Chondrocyte (in vitro differentiated cells): ENCODE measurements at regions not wholly inside any gene's neighbourhood (a gene's known extent, or its start where the extent isn't known, plus 50 kb on each side); places are given as distances from the start of the nearest gene placed in this dataset.
"Not testable (repeated sequence)": the region's sequence is repeated elsewhere in the genome, so short reads cannot be mapped to it uniquely, and the experiment has no call there.

Source experiments
- DNase-seq: peaks from one replicate; pipeline ENCODE4 v3.0.0; 2021; ENCODE audit warnings: mixed read lengths, low spot score
- H3K27ac Mint-ChIP-seq: one replicate; pipeline ENCODE4 v1.8.0; 2021; ENCODE audit warnings: mild to moderate bottlenecking, moderate library complexity, mixed read lengths; ENCODE audit not compliant: unreplicated experiment
- H3K27me3 Mint-ChIP-seq: 2 replicates; pipeline ENCODE4 v1.8.0; 2021; ENCODE audit warnings: low read depth, mixed read lengths
- H3K36me3 Mint-ChIP-seq: 2 replicates; pipeline ENCODE4 v1.8.0; 2021; ENCODE audit warnings: low read depth, mixed read lengths
- H3K4me1 Mint-ChIP-seq: 2 replicates; pipeline ENCODE4 v1.8.0; 2021; ENCODE audit warnings: low read depth, mild to moderate bottlenecking, mixed read lengths
- H3K4me3 Mint-ChIP-seq: one replicate; pipeline ENCODE4 v1.8.0; 2021; ENCODE audit warnings: mild to moderate bottlenecking, moderate library complexity, mixed read lengths; ENCODE audit not compliant: unreplicated experiment
- H3K9me3 Mint-ChIP-seq: 2 replicates; pipeline ENCODE4 v1.8.0; 2021; ENCODE audit warnings: low read depth, mixed read lengths
- TF ChIP-seq, protein P1 (sequence below): fragments of 200-600 bp; sonication (generic); IDR thresholded peaks from 2 replicates; pipeline ENCODE4 v1.5.0; 2021; ENCODE audit warnings: antibody characterized with exemption, mild to moderate bottlenecking, moderate library complexity

DNA sequence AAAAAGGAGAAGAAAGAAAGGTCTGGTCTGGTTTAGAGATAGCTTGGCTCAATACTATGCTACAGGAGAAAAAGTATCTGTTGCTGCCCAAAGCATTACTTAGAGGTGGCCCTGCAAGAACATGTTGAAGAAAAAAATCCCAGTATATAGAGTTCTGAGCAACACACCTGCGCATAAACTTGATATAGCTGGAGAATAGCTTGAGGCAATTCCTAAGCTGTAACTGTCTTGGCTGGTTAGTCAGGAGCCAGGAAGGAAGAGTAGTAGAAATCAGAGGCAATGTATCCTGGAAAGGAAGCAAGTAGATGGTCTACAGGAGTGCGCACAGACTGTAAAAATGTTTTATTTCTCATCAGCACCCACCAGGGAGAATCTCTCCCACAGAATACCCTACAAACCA, 209.7 kb downstream of the SLITRK1 start:
- DNase-seq = no peak
- Mint-ChIP-seq H3K36me3 (no peaks in the 10 kb centered on the region), H3K27ac (no peak overlapping the region), H3K4me1 (no peaks in the 10 kb centered on the region), H3K27me3 (no peaks in the 10 kb centered on the region), H3K9me3 (no peaks in the 10 kb centered on the region), H3K4me3 (no peak overlapping the region)
- TF ChIP-seq, protein P1, sequence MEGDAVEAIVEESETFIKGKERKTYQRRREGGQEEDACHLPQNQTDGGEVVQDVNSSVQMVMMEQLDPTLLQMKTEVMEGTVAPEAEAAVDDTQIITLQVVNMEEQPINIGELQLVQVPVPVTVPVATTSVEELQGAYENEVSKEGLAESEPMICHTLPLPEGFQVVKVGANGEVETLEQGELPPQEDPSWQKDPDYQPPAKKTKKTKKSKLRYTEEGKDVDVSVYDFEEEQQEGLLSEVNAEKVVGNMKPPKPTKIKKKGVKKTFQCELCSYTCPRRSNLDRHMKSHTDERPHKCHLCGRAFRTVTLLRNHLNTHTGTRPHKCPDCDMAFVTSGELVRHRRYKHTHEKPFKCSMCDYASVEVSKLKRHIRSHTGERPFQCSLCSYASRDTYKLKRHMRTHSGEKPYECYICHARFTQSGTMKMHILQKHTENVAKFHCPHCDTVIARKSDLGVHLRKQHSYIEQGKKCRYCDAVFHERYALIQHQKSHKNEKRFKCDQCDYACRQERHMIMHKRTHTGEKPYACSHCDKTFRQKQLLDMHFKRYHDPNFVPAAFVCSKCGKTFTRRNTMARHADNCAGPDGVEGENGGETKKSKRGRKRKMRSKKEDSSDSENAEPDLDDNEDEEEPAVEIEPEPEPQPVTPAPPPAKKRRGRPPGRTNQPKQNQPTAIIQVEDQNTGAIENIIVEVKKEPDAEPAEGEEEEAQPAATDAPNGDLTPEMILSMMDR = no peak

DNA sequence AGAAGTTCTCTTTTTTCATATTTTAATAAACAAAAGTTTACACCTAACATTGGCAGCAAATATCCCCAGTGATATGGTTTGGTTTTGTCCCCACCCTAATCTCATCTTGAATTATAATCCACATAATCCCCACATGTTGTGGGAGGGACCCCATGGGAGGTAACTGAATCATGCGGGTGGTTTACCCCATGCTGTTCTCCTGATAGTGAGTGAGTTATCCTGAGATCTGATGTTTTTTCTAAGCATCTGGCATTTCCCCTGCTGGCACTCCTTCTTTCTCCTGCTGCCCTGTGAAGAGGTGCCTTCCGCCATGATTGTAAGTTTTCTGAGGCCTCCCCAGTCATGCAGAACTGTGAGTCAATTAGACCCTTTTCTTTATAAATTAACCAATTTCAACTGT, 214.7 kb downstream of the SLITRK1 start:
- Mint-ChIP-seq H3K4me3 (no peak overlapping the region), H3K9me3 (no peaks in the 10 kb centered on the region), H3K27me3 (no peaks in the 10 kb centered on the region), H3K27ac (no peak overlapping the region), H3K4me1 (peaks cover 8% of the 10 kb centered on the region), H3K36me3 (no peaks in the 10 kb centered on the region)
- DNase-seq = no peak
- TF ChIP-seq, protein P1 = no peak

DNA sequence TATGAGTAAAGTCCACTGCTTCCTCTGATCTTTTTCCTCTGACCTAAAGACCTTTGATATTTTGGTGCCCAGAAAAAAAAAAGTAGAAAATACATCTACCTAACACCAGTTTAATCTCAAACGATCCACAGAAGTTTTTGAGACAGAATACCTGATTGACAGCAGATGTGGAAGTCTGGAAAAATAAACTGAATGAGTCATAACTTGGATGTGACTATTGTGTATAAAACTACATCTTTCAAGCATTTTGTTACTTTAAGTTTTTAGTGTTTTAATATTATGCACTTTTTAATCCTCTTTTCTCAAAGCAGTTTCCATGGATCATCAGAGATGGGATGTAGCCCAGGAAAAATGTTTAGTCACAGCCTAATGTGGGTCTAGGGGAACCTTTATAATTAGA, 216.1 kb downstream of the SLITRK1 start:
- Mint-ChIP-seq H3K27me3 (no peaks in the 10 kb centered on the region), H3K27ac (no peak overlapping the region), H3K9me3 (no peaks in the 10 kb centered on the region), H3K36me3 (no peaks in the 10 kb centered on the region), H3K4me1 (peaks cover 8% of the 10 kb centered on the region), H3K4me3 (no peak overlapping the region)
- TF ChIP-seq, protein P1 = no peak
- no peak for DNase-seq

DNA sequence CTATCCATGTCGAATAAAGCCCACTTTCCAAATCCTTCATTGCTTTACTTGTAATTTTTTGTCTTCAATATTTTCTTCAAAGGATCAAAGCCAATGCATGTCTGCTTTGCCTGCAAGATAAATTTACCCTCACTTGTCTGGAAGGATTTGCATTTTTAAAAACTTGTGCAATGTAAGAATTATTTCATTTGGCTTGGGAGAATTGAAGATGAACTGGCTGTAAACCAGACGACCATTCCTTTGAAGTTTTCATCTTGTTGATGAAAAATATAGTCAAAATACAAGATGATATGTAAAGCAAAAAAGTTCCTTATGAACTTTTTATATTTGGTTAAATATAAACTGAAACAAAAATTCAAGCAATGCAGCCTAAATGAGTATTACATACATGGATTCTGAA, 225.0 kb downstream of the SLITRK1 start:
- Mint-ChIP-seq H3K9me3 (peaks cover 6% of the 10 kb centered on the region), H3K4me3 (no peak overlapping the region), H3K36me3 (no peaks in the 10 kb centered on the region), H3K27ac (no peak overlapping the region), H3K4me1 (no peaks in the 10 kb centered on the region), H3K27me3 (no peaks in the 10 kb centered on the region)
- TF ChIP-seq, protein P1 = no peak
- DNase-seq = no peak

DNA sequence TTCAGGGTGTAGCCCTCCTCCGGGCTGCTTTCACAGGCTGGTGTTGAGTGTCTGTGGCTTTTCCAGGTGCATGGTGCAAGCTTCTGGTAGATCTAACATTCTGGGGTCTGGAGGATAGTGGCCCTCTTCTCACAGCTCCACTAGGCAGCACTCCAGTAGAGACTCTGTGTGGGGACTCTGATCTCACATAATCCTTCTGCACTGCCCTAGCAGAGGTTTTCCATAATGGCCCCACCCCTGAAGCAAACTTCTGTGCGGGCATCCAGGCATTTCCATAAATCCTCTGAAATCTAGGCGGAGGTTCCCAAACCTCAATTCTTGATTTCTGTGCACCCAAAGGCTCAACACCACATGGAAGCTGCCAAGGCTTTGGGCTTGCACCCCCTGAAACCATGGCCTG, 239.7 kb downstream of the SLITRK1 start:
- H3K36me3 Mint-ChIP-seq, H3K27me3 Mint-ChIP-seq, H3K4me3 Mint-ChIP-seq, H3K4me1 Mint-ChIP-seq, DNase-seq, H3K27ac Mint-ChIP-seq: not testable (repeated sequence)
- H3K9me3 Mint-ChIP-seq = peaks cover 24% of the 10 kb centered on the region

DNA sequence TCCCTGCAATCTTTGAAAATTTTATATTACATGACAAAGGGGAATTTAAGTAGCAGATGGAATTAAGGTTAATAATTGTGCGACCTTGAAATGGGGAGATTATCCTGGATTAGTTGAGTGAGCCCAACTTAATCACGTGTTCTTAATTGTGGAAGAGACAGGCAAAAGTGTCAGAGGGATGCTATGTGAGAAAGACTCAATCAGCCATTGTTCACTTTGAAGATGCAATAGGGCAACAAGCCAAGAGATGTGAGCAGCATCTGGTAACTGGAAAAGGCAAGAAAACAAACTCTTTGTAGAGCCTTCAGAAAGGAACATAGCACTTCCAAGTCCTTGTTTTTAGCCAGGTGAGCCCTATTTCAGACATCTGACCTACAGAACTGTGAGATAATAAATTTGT, 247.7 kb downstream of the SLITRK1 start:
- Mint-ChIP-seq H3K27ac (no peak overlapping the region), H3K9me3 (peaks cover under 1% of the 10 kb centered on the region)

More for the DNA sequence above, 247.7 kb downstream of the SLITRK1 start:
- no peak for DNase-seq
- H3K27me3 Mint-ChIP-seq = no peaks in the 10 kb centered on the region
- H3K4me3 Mint-ChIP-seq = no peak overlapping the region
- H3K4me1 Mint-ChIP-seq = no peaks in the 10 kb centered on the region
- TF ChIP-seq, protein P1 = no peak
- no peaks in the 10 kb centered on the region for H3K36me3 Mint-ChIP-seq
